ENCODE measurements at regions not wholly inside any gene's neighbourhood (a gene's known extent, or its start where the extent isn't known, plus 50 kb on each side); places are given as distances from the start of the nearest gene placed in this dataset.

- no peaks in the 10 kb centered on the region for H4K20me1 ChIP-seq (ENCODE audit: insufficient read depth, low read length)
- TF ChIP-seq EZH2 (IDR thresholded peaks at IDR 0.05; ENCODE audit: insufficient read depth, low read length) (no peak), CTCF (IDR thresholded peaks at IDR 0.05; ENCODE audit: insufficient read depth, low read depth, low read length) (no peak)
- H3K9me3 ChIP-seq (ENCODE audit: insufficient read depth, low read depth, low read length): no peaks in the 10 kb centered on the region
- no peaks in the 10 kb centered on the region for H3K36me3 ChIP-seq (ENCODE audit: insufficient read depth, low read length)
- no peak overlapping the region for H2AFZ ChIP-seq (ENCODE audit: low read depth, low read length)
- H3K4me1 ChIP-seq (ENCODE audit: insufficient read depth, low read length): no peaks in the 10 kb centered on the region
- Mint-ChIP-seq H3K4me3 (ENCODE audit: unreplicated experiment) (no peak overlapping the region), H3K4me1 (ENCODE audit: low read depth, unreplicated experiment) (peaks cover 7% of the 10 kb centered on the region), H3K27ac (ENCODE audit: unreplicated experiment) (no peak overlapping the region), H3K27me3 (ENCODE audit: low read depth, unreplicated experiment) (no peaks in the 10 kb centered on the region), H3K36me3 (ENCODE audit: low read depth, unreplicated experiment) (no peaks in the 10 kb centered on the region), H3K9me3 (ENCODE audit: unreplicated experiment) (peaks cover 3% of the 10 kb centered on the region)
- FAIRE-seq (no peak), DNase-seq (ENCODE audit: low read depth) (no peak)
- no peak overlapping the region for H3K9ac ChIP-seq (ENCODE audit: low read length)
- H3K4me2 ChIP-seq (ENCODE audit: low read length): no peak overlapping the region
- no peak overlapping the region for H3K4me3 ChIP-seq (ENCODE audit: insufficient read depth, low read depth, low read length)
- H3K27me3 ChIP-seq (ENCODE audit: insufficient read depth, low read length): no peaks in the 10 kb centered on the region
- no peak overlapping the region for H3K27ac ChIP-seq (ENCODE audit: low read depth, low read length)
- H3K79me2 ChIP-seq (ENCODE audit: insufficient read depth, low read length): no peaks in the 10 kb centered on the region
Observed at GRCh38 chr5:104053353-104053649, 490.7 kb upstream of the NUDT12 start.

GRCh38 chr5:104052558-104053352 is 490.2 kb upstream of the NUDT12 start:
- H3K9me3 ChIP-seq (ENCODE audit: insufficient read depth, low read depth, low read length): no peaks in the 10 kb centered on the region
- no peak overlapping the region for H3K4me2 ChIP-seq (ENCODE audit: low read length)
- Mint-ChIP-seq H3K27me3 (ENCODE audit: low read depth, unreplicated experiment) (no peaks in the 10 kb centered on the region), H3K9me3 (ENCODE audit: unreplicated experiment) (peaks cover 3% of the 10 kb centered on the region), H3K4me1 (ENCODE audit: low read depth, unreplicated experiment) (peaks cover 12% of the 10 kb centered on the region), H3K27ac (ENCODE audit: unreplicated experiment) (no peak overlapping the region), H3K36me3 (ENCODE audit: low read depth, unreplicated experiment) (no peaks in the 10 kb centered on the region), H3K4me3 (ENCODE audit: unreplicated experiment) (no peak overlapping the region)
- no peak for TF ChIP-seq EZH2 (IDR thresholded peaks at IDR 0.05; ENCODE audit: insufficient read depth, low read length)
- TF ChIP-seq CTCF (IDR thresholded peaks at IDR 0.05; ENCODE audit: insufficient read depth, low read depth, low read length): no peak
- H3K9ac ChIP-seq (ENCODE audit: low read length): no peak overlapping the region
- no peak overlapping the region for H3K27ac ChIP-seq (ENCODE audit: low read depth, low read length)
- no peaks in the 10 kb centered on the region for H3K36me3 ChIP-seq (ENCODE audit: insufficient read depth, low read length)
- DNase-seq (ENCODE audit: low read depth): no peak
- no peak overlapping the region for H2AFZ ChIP-seq (ENCODE audit: low read depth, low read length)
- no peaks in the 10 kb centered on the region for H4K20me1 ChIP-seq (ENCODE audit: insufficient read depth, low read length)
- no peaks in the 10 kb centered on the region for H3K4me1 ChIP-seq (ENCODE audit: insufficient read depth, low read length)
- H3K79me2 ChIP-seq (ENCODE audit: insufficient read depth, low read length): no peaks in the 10 kb centered on the region
- no peaks in the 10 kb centered on the region for H3K27me3 ChIP-seq (ENCODE audit: insufficient read depth, low read length)
- no peak for FAIRE-seq
- no peak overlapping the region for H3K4me3 ChIP-seq (ENCODE audit: insufficient read depth, low read depth, low read length)

GRCh38 chr5:104050436-104050835 is 487.8 kb upstream of the NUDT12 start:
- H3K27me3 ChIP-seq (ENCODE audit: insufficient read depth, low read length): no peaks in the 10 kb centered on the region
- TF ChIP-seq CTCF (IDR thresholded peaks at IDR 0.05; ENCODE audit: insufficient read depth, low read depth, low read length) (no peak), EZH2 (IDR thresholded peaks at IDR 0.05; ENCODE audit: insufficient read depth, low read length) (no peak)
- Mint-ChIP-seq H3K9me3 (ENCODE audit: unreplicated experiment) (peaks cover 3% of the 10 kb centered on the region), H3K4me3 (ENCODE audit: unreplicated experiment) (no peak overlapping the region), H3K27ac (ENCODE audit: unreplicated experiment) (no peak overlapping the region), H3K4me1 (ENCODE audit: low read depth, unreplicated experiment) (peaks cover 17% of the 10 kb centered on the region), H3K27me3 (ENCODE audit: low read depth, unreplicated experiment) (no peaks in the 10 kb centered on the region), H3K36me3 (ENCODE audit: low read depth, unreplicated experiment) (no peaks in the 10 kb centered on the region)
- no peaks in the 10 kb centered on the region for H3K4me1 ChIP-seq (ENCODE audit: insufficient read depth, low read length)
- no peak for DNase-seq (ENCODE audit: low read depth)
- no peak overlapping the region for H3K4me3 ChIP-seq (ENCODE audit: insufficient read depth, low read depth, low read length)
- no peaks in the 10 kb centered on the region for H3K9me3 ChIP-seq (ENCODE audit: insufficient read depth, low read depth, low read length)
- no peaks in the 10 kb centered on the region for H4K20me1 ChIP-seq (ENCODE audit: insufficient read depth, low read length)
- FAIRE-seq: no peak
- H3K27ac ChIP-seq (ENCODE audit: low read depth, low read length): no peak overlapping the region
- no peaks in the 10 kb centered on the region for H3K79me2 ChIP-seq (ENCODE audit: insufficient read depth, low read length)
- no peaks in the 10 kb centered on the region for H3K36me3 ChIP-seq (ENCODE audit: insufficient read depth, low read length)
- no peak overlapping the region for H2AFZ ChIP-seq (ENCODE audit: low read depth, low read length)
- no peak overlapping the region for H3K4me2 ChIP-seq (ENCODE audit: low read length)
- no peak overlapping the region for H3K9ac ChIP-seq (ENCODE audit: low read length)

Data from astrocyte (in vitro differentiated cells and primary cell).